PFSK-1 (cell line): ENCODE measurements at regions not wholly inside any gene's neighbourhood (a gene's known extent, or its start where the extent isn't known, plus 50 kb on each side); places are given as distances from the start of the nearest gene placed in this dataset.

ENCODE experiments used
- FOXP2 ChIP-seq: optimal IDR thresholded peaks from 2 replicates; pipeline ENCODE3; 2011; ENCODE audit warnings: borderline replicate concordance, control low read depth, inconsistent platforms; ENCODE audit not compliant: insufficient read depth; ENCODE audit errors: extremely low read length, extremely low read depth
- POLR2AphosphoS5 ChIP-seq: IDR thresholded peaks from 2 replicates; pipeline ENCODE4 v1.6.1; 2012; ENCODE audit warnings: low read depth, mild to moderate bottlenecking, control low read depth, low read length, moderate library complexity
- REST ChIP-seq, 2 experiments: IDR thresholded peaks; 2 replicates each; pipeline versions ENCODE4 v1.6.1 to v1.8.0; 2011 to 2012; ENCODE audit warnings: low read depth in 2 of 2, low read length in 2 of 2, control low read depth in 1 of 2, inconsistent platforms in 1 of 2, mild to moderate bottlenecking in 1 of 2, moderate library complexity in 1 of 2; ENCODE audit not compliant: insufficient read depth in 1 of 2
- SIN3A ChIP-seq: IDR thresholded peaks from 2 replicates; pipeline ENCODE4 v1.6.1; 2012; ENCODE audit warnings: mild to moderate bottlenecking, low read length, moderate library complexity, borderline replicate concordance; ENCODE audit not compliant: insufficient read depth
- TAF1 ChIP-seq: IDR thresholded peaks from 2 replicates; pipeline ENCODE4 v1.6.1; 2012; ENCODE audit warnings: low read length, control low read depth, borderline replicate concordance; ENCODE audit not compliant: insufficient read depth

- TF ChIP-seq FOXP2 (no peak), POLR2AphosphoS5 (no peak)
These were observed 288.0 kb downstream of the ICE1 start for GRCh38 chr5:5710471-5710870.

GRCh38 chr5:5708367-5708919 lies 286.0 kb downstream of the ICE1 start:
- TF ChIP-seq REST (IDR thresholded peaks at IDR 0.05; ENCODE audit: insufficient read depth in 1 of 2, low read depth in 2 of 2, low read length in 2 of 2) (no peak), SIN3A (no peak), POLR2AphosphoS5 (no peak), FOXP2 (no peak), TAF1 (no peak)

DNA sequence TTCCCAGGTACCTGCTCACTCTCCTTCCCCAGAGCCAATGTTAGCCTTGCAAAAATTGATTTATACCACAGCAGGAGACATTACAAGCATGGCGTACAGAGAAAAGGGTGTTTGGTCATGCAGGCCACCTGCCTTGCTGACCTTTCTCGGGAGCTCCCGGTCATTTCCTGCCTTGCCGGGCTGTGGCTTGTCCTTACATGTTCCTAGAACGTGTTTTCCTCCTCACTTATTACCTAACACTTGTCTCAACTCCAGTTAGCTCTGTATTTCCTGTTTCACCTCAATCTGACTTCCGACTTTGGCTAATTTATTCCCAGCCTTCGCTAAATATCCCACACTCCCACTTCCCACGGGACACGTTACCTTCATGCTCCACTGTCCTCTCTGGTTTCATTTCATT lies 282.5 kb downstream of the ICE1 start:
- TF ChIP-seq REST (IDR thresholded peaks at IDR 0.05; ENCODE audit: insufficient read depth in 1 of 2, low read depth in 2 of 2, low read length in 2 of 2) = no peak
- TF ChIP-seq POLR2AphosphoS5 = no peak
- TF ChIP-seq SIN3A = no peak
- TF ChIP-seq TAF1 = no peak
- no peak for TF ChIP-seq FOXP2

DNA sequence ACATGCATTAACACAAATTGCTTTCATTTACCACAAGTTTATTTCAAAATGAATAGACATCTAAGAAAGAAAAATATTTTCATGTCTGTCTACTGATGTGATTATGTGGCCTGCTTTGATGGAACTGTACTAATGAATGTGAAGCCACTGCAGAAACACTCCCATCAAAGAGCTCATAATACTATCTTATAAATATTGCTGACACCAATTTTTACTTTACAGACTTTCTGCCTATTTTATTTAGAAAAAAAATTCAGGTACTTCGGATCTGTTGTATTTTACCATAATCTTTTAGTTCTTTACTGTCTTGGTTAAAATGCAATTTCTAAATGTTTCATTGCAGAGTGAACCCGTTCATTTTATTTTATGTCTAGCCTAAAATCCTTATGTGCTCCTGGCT lies 281.9 kb downstream of the ICE1 start:
- TF ChIP-seq REST (IDR thresholded peaks at IDR 0.05; ENCODE audit: insufficient read depth in 1 of 2, low read depth in 2 of 2, low read length in 2 of 2) (no peak), TAF1 (no peak), POLR2AphosphoS5 (no peak), SIN3A (no peak), FOXP2 (no peak)

DNA sequence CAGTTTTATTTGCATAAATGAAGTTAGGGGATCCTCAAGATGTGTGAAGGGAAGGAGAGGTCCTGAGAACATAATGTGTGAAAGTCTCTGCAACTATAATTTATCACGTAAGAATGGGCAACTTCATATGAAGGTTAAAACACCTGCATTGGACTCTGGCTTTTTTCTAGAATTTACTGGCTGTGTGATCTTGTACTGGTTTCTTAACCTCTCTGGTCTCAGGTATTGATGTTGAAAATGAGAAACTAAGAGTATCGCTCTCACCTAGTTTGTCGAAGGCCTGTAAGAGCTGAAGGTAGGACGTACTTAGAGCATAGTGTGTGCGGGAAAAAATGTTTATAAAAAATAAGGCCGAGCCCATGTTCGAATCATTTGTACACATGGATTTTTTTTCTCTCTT lies 280.5 kb downstream of the ICE1 start:
- TF ChIP-seq REST (IDR thresholded peaks at IDR 0.05; ENCODE audit: insufficient read depth in 1 of 2, low read depth in 2 of 2, low read length in 2 of 2) (no peak), POLR2AphosphoS5 (no peak), FOXP2 (no peak)
